GM21723 (cell line): ENCODE measurements at regions not wholly inside any gene's neighbourhood (a gene's known extent, or its start where the extent isn't known, plus 50 kb on each side); places are given as distances from the start of the nearest gene placed in this dataset.
A peak's percentile ranks its signal among the peaks of the same experiment; 100 is the strongest.
"Not testable (repeated sequence)": the region's sequence is repeated elsewhere in the genome, so short reads cannot be mapped to it uniquely, and the experiment has no call there.

ENCODE experiments used
- ATAC-seq: cut with Tn5 transposase; IDR thresholded peaks from one replicate; pipeline ENCODE4 v1.9.1; 2021; ENCODE audit warnings: mild to moderate bottlenecking, moderate library complexity; ENCODE audit not compliant: unreplicated experiment

DNA sequence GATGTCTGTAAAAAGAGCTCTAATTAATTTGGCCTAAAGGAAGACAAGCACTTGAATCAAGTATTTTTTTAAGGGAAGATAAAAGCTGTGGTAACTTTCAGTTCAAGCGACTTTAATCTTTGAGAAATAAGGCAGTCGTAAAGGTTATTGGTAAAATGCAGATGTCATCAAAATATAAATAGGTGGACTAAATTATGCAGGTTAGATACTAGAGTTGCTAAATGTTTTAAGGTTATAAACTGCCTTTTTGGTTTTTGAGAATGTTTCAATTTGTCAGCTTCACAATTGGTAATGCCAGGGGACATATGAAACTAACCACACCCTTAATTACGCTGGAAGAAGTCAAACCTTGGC, 159.5 kb upstream of the OLIG3 start:
- ATAC-seq, result no peak

DNA sequence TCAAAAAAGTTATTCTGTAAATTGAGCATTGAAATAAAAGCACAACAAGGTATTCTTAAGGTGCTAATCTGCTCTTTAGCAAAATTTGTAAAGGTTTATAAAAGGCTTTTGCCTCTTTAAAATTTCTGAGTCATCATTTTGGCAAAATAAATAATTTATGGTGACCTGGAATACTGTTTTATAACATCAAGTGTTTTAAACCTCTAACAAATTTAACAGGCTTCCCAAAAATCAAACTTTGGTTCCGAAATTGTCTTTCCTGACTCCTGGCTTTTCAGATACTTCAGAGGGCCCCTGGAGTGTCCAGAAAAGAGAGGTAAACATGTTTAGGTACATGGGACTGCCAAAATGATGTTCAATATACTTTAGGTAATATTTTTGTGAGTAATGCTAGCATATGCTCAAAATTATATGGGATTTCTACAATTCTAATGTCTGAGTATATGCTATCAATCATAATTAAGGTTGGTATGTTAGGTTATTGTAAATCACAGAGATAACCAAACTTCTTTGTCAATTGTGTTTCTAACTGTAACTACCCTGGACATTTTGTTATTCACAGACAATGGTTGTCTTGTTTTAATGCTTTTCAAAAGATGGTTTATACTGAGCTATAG, 160.3 kb upstream of the OLIG3 start:
- no peak for ATAC-seq

DNA sequence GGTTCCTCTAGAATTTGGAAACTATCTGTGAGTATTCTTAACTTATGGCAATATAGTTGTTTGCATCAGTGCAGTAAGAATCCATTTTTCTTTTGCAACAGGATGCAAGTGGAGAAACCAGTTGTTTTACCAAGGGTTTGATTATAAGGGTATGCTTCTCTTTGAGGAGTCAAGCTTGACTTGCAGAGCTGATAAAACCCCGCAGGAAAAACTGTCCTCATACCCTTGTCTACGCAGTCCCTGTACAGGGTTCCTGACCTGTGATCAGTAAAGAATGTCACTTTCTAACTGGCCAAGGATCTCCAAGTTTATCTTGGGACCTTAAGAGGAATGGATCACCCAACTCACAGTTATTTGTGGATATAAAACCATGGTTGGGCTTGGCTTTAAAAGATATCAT, 161.1 kb upstream of the OLIG3 start:
- ATAC-seq, result no peak

DNA sequence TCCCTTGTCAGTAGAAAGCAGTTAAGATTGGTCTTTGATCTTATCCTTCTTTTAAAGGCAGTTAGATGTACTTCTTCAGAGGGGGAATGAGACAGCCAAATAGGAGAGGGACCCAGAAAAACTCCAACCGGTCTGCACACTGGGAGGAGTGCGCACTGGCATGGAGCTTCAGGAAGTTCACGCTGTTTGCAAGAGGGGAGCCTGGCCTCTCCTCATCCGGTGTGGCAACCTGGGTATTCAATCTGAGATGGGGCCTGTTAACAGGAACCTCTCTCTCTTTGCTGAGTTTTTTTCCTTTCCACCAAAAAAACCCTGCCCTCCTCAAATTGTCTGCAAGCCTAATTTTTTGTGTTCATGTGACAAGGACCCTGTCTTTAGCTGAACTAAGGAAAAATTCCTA, 162.5 kb upstream of the OLIG3 start:
- no peak for ATAC-seq

DNA sequence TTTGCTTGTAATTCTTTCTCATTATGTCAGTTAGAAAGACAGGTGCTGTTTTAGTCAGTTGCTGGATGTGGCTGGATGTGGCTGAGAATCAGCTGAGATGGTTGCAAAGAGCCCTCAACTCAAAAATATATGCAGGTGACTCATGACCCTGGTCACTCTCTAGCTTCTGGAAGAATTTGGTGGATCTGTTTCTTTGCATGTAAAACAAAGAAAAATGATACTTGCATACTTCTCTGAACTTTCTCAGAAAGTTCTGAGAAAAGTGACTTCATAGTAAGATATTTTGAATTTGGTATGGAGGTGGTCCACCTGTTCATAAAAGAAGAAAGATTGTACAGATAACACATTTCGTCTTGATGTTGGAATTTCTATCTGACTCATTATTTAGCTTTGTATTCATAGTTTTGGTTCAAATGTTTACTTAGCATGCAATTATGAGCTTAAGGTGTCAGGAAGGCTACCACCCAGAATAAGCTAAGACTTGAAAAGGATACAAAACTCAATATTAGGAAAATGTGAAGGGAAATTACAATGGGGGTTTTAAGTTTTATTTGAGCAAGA, 163.2 kb upstream of the OLIG3 start:
- ATAC-seq, result no peak

DNA sequence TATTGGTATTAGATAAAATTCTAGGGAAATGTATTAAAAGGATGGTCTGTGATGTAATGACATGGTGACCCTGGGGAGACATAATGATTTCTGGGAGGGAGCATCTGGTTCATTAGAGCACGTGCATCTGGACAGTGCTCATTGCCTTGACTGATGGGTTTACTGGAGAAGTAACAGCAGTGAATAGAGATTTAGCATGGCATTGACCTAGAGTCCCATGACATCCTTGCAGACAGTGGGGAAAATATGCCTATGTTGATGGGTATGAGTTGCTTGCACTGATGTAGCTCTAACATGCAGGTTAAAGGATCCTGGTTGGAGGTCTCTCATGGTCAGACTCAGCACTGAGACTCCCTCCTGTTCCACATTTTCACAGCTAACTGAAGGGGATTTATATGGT, 164.1 kb upstream of the OLIG3 start:
- no peak for ATAC-seq

DNA sequence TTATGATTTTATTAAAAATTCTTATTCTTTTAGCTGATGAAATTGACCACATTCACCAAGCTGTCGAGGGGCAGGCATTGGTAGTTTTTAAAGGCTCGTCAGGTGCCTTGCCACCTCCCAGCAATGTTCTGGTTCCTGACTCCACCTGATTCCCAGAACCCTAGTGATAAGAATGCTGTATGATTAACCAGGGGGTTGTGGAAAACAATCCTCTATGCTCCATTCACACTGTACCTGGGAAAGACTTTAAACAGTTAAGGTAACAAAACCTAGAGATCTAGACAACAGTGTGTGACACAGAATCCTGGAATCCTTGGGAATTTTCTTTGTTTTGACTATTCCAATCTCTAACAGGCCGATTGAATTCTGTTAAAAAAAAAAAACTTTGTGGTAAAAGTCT, 165.7 kb upstream of the OLIG3 start:
- no peak for ATAC-seq

DNA sequence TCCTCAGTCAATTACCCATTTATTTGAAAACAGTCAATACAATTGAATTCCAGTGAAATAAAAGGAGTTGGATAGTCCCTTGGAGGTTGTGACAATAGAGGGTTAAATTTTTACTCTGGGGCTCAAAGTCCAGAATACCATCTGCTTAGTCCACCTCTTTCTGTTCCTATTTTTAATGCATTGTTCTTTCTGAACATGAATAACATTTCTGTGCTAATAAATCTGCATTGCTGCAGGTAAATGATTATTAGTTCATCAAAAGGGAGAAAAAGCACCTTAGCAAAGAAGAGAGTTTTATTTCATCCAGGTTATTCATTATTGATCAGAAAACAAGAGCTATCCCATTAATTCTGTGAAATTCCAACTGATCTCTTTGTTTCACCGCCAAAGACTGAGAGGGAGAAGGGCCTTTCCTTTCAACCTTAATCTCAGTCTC, 166.1 kb upstream of the OLIG3 start:
- ATAC-seq, result no peak

DNA sequence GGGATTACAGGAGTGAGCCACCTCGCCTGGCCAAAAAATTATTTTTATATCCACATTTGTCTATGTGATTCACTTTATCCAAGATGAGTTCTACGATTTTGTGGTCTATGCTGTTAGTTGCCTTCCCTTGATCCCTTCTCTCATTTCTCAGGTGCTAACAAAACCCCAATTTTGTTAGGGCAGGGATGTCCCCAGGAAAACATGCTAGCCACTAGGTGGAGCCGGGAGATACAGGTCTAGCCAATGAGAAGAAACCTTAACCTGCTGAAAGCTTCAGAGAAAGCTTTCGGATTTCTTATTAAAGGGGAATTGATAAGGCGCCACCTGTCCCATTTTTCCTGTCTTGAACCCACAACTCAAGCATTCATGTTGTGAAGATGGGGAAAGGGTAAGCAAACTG, 167.4 kb upstream of the OLIG3 start:
- ATAC-seq, result no peak

DNA sequence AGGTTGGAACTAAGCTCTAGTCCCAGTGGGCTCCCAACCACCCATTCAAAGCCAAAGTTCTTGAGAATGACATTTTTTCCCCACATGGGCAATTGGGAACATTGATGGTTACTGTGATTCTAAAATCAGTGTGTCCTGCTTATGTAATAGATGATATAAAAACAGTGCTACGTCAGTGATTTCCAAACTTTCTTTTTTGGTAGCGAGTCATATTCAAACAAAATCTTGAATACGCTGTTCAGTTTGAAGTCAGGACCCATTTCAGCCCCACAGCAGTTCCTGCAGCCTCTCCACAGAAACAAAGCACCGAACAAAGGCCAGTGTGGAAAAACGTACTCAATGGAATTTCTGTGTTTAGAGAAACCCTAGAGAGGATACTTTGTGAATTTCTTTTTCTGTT, 170.0 kb upstream of the OLIG3 start:
- ATAC-seq, result no peak

DNA sequence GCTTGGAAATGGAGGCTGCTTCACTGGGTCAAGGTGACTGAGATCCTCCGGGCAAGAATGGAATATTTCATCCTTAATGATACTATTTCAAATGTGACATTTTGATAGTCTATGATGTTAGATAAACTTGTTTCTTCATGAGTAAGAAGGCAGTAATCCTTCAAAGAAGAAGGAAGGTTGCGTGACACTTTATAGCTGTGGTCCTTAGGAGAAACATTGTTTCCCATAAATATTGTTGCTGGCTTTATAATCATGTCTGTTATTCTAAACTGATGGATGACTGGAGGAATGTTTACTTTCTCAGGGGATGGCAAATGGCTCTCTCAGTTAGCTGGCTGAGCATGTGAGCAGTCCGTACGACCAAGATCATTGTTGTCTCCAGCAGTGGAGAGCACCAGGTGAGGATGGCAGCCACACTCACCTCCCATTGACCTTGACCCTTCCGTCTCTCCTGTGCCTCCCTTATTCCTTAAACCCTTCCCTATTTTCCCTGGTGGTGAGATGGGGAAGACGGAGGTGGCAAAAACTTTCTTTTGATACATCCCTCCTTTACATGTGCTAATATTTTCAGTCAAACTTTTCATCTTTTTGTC, 171.2 kb upstream of the OLIG3 start:
- ATAC-seq, result no peak

DNA sequence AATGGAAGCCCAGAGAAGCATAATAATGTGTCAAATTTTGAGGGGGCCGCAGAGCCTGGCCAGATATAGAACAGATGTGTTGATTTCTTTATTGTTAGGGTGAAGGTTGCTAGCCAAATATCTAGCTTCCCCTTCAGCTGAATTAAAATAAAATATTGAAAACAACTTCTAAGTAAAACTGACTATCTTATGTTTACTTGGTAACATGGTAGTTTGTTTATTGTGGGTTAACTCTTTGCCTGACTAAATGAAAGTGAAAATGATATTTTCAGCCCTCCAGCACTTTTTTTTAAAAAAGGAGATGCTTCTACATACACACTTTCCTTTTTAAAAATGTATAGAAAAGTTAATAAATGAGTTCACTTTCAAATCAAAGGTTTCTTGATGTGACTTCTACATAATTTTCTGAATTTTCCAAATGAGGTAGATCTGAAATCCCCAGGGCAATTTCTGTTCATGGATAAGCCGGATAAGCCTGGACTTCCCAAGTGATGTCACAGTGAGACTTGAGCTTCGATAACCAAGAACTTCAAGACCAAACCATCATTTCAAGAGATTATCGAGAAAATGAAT, 172.1 kb upstream of the OLIG3 start:
- peak; percentile 81 for ATAC-seq

DNA sequence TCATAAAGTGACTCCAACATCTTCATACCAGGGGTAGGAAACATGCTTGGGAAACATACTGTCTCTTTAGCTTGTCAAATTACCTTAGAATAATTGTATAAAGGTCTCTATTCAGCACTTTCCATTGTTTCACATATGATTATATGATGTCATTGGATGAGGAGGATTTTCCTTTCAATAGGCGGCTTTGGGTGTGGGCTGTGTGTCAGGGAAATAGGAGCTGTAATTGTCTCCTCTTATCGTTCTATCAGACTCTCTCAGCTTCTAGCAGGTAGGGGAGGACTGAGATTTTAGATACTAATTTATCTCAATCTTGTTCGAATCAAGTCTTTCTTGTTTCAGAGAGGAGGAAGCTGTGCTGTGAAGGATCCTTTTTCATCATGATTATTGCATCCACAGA, 179.4 kb upstream of the OLIG3 start:
- ATAC-seq, result no peak

DNA sequence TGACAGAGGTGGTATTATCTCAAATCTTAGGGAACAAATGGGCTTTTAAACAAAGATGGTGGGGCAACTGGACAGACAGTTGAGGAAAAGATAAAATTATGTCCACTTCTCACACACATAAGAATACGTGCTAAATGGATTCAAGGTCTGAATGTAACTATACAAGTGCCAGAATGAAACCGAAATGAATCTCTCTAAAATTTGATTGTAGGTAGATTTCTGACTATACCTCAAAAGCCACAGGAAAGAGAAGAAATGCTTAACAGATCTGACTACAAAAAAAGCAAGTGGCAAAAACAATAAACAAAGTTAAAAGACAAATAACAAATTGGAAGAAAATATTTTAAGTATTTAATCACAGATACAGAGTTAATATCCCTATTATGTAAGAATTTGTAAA, 182.7 kb upstream of the OLIG3 start:
- peak; percentile 79 for ATAC-seq

DNA sequence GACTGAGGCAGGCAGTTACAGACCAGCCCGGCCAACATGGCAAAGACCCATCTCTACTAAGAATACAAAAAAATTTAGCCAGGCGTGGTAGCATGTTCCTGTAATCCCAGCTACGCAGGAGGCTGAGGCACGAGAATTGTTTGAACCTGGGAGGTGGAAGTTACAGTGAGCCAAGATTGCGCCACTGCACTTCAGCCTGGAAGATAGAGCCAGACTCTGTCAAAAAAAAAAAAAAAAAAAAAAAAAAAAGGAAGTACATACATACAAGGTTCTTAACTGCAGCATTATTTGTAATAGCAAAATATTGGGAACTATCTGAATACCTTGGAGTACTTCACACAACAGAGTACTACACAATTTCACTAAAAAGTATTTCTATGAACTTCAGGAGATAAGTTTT, 183.5 kb upstream of the OLIG3 start:
- no peak for ATAC-seq

DNA sequence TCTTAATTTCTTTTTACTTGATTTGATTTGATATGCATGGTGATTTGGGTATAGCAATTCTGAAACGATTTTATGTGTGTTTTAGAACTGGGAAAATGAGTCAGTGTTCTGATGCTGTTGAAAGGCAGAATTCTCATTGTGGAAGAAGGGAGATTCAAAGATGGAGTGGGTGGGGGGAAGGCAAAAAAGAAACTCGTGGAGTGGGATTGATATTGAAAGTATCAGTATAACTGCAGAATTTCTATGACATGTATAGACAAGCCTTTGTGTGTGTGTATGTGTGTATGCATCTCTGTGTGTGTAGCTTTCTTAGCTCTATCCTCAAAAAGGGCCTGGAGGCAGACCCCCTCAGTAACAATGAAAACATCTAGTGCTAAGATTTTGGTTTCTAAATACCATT, 184.3 kb upstream of the OLIG3 start:
- no peak for ATAC-seq

DNA sequence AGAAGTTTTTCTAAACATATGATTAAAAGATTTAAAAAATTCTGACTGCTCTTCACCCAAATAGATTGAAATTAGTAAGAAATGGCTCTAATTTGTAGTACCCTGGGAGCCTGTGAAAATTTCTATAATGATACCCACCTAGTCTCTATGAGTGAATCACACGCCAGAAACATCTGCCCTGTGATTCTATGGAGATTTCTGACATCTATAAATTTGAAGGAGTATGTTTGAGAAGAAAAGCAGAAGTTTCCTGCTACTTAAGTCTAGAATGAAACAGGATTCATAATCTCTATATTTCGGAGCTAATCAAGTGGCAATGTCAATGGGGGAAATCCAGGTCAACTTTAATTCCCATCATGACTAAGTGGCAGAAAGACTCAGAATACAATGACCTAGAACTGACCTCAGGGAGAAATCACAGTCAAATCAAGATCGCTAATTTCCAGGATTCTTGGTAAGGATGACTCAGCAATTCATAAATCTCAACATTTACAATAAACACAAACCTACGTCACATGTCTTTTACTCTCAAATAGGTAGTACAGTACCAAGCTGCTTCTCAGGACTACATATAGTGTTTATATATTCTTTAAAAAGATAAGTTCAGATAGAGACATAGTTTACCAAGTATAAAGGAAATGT, 186.2 kb upstream of the TNFAIP3 start:
- no peak for ATAC-seq

DNA sequence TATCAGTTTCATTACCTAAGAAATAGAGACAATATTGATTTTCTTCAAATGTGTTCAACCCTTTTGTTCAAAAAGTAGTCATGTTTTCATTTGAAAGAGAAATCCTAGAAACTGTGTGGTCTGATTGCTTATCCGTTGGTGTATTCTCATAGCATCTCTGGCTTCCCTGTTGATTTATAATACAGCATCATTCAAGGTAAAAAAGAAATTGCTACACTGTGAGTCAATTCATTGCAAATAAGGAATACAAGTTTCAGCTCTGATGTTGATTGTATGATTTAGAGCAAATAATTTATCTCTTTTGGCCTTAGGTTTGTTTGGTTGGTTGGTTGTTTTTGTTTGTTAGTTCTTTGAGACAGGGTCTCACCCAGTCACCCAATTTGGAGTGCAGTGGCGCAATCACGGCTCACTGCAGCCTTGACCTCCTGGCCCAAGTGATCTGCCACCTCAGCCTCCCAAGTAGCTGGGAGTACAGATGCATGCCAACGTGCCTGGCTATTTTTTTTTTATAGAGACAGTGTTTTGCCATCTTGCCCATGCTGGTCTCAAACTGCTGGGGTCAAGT, 185.5 kb upstream of the TNFAIP3 start:
- no peak for ATAC-seq

DNA sequence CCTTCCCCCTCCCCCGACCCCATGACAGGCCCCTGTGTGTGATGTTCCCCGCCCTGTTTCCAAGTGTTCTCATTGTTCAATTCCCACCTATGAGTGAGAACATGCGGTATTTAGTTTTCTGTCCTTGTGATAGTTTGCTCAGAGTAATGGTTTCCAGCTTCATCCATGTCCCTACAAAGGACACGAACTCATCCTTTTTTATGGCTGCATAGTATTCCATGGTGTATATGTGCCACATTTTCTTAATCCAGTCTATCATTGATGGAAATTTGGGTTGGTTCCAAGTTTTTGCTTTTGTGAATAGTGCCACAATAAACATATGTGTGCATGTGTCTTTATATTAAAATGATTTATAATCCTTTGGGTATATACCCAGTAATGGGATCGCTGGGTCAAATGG, 184.4 kb upstream of the TNFAIP3 start:
- ATAC-seq, result not testable (repeated sequence)

DNA sequence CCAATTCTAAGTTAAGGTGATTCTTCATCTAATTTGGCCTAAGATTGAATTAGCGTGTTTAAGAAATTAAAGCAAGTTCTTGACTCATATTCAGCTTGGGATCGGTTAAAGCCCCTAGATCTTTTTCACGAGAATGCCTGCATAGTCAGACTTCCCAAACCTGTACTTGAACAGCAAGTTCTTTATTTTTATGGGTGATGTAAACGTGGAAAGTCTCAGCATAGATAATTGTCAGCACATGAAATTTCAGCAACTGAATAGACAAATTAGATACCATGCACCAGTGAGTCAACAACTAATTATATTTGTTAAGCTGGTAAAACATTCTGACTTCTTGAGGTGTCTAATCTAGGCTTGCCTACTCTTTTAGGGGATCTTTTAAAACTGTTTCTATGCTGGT, 183.1 kb upstream of the TNFAIP3 start:
- no peak for ATAC-seq

DNA sequence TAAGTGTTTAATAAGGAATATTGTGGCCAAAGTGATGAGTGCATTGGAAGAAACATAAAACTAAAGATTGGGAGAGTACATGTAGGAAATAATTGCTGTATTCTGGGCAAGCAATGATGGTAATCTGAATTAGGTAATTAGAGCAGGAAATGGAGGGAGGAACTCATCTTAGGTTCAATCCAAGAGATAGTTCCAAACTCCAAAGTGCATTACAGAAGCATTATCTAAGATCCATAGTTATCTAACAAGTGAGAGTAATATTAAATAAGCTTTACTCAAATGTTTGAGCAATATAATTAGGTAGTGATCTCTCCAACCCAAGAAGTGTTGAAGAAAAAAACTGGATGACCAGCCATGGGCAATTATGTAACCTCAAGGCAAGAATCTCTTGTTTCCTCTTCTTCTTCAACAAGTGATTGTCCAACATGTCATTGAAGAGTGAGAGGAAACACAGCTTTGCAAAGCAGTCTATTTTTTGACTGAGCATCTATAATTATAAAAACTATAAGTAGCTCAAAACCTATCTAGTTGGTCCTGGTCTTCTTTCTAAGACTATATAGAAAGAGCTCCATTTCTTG, 181.2 kb upstream of the TNFAIP3 start:
- ATAC-seq, result no peak
